OCI-M2 (cell line): ENCODE measurements at regions not wholly inside any gene's neighbourhood (a gene's known extent, or its start where the extent isn't known, plus 50 kb on each side); places are given as distances from the start of the nearest gene placed in this dataset.
"Not testable (repeated sequence)": the region's sequence is repeated elsewhere in the genome, so short reads cannot be mapped to it uniquely, and the experiment has no call there.

Source experiments
- DNase-seq: peaks from one replicate; lab custom pipeline; 2025; ENCODE audit not compliant: unreplicated experiment; lab: John Stamatoyannopoulos, UW

DNA sequence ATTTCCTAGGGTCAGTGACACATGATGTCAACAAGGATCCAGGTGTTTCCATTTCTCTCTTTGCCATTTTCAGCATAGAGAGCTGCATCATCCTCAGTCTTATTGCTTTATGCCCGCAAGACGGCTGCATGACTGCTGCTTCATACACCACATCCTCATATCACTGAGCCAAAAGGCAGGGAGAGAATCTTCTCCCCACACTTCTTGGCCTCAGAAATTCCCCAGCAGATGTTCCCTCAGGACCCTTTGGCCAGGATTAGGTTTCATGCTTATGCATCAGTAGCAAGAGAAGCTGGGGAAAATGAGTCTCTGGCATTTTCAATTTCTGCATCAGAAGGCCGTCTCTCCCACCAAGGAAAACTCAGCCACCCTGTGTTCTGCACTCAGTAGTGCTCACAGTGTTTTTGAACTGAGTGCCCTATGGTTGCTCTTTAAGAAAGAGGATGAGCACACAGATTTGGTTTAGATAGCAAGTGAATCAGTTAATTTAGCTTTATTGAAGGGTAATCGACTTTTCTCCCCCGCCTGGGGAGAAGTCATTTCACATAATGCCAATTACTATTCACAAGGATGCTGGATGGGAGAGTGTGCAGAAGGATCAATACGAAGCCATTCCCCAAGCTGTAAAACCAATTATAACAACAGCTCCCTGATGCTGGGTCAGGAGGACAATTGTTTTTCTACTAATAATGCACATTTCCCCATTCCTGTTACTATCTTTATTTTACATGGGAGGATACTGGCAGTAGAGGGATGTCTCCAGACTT lies 360.2 kb downstream of the HHIPL2 start:
- no peak for DNase-seq

DNA sequence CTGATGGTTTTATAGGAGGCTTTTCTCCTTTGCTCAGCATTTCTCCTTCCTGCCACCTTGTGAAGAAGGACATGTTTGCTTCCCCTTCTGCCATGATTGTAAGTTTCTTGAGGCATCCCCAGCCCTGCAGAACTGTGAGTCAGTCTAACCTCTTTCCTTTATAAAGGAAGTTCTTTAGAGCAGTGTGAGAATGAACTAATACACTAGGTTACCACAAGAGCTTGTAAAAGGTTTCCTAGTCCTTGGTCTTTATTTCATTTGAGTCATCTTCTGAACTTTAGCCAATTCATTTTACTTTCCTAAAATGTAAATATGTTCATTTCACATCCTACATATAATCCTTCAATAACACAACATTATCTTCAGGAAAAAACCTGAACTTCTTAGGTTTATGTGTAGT lies 365.3 kb downstream of the HHIPL2 start:
- DNase-seq, result no peak

DNA sequence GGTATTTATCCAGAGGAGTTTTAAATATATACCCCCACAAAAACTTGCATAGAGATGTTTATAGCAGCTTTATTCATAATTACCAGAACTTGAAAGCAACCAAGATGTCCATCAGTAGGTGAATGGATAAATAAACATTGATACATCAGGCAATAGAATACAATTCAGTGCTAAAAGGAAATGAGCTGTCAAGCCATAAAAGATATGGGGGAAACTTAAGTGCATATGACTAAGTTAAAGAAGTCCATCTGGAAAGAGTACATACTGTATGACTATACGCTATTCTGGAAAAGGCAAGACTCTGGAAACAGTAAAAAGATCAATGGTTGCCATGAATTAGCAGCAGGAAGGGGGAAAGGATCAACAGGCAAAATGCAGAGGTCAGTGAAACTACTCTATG lies 366.7 kb downstream of the HHIPL2 start:
- no peak for DNase-seq

DNA sequence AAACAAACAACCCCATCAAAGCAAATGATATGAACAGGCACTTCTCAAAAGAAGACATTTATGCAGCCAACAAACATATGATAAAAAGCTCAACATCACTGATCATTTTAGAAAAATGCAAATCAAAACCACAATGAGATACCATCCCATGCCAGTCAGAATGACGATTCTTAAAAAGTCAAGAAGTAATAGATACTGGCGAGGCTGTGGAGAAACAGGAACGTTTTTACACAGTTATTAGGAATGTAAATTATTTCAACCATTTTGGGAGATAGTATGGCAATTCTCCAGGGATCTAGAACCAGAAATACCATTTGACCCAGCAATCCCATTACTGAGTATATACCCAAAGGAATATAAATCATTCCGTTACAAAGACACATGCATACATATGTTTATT lies 370.4 kb downstream of the HHIPL2 start:
- not testable (repeated sequence) for DNase-seq

DNA sequence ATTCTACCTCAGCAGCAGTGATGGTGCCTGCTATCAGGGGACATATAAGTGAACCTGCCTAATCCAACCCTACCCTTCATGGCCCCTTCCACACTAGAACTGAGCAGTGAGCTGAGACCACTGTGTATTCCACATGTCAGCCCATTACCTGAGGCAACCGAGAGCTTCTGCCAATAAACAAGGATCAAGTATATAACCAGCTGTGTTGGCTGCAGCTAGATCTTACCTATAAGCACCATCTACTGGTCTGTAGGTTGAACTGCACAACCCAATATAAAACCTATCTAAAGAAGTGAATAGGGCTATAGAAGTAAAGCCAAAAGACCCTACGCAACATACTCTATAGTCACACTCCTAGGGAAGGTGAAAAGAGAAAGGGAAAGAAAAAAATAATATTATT lies 376.9 kb downstream of the HHIPL2 start:
- DNase-seq, result no peak

DNA sequence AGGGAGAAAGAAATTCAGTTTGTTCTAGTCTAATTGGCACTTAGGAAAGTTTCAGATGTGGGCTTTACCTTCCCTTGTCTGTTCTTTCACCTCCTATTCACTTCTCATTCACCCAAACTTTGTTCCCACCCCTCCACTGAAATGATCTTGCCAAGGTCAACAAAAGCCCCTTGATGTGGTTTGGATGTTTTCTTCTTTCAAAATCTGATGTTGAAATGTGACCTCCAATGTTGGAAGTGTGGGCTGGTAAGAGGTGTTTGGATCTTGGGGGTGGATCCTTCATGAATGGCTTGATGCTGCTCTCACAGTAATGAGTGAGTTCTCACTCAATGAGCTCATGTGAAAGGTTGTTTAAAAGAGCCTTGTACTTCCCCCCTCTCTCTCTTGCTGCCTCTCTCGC lies 379.3 kb downstream of the HHIPL2 start:
- DNase-seq, result no peak

DNA sequence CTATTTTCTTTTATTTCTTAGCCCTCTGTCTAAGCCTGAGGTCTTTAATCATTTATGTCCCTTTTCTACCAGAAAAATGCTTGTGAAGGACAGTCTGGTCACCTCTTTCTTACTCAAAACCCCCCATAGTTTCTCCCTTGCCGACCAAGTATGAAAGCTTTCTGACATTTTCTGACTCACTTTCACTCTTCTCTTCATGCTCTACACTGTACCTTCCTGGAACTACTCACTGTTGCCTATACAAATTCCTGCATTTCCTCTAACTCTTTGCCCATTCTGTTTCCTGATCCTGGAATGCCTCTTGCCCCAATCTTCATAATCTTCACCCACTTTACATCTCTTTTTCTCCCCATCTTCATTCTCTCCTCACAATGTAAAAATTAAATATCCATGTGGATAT lies 380.0 kb downstream of the HHIPL2 start:
- no peak for DNase-seq

DNA sequence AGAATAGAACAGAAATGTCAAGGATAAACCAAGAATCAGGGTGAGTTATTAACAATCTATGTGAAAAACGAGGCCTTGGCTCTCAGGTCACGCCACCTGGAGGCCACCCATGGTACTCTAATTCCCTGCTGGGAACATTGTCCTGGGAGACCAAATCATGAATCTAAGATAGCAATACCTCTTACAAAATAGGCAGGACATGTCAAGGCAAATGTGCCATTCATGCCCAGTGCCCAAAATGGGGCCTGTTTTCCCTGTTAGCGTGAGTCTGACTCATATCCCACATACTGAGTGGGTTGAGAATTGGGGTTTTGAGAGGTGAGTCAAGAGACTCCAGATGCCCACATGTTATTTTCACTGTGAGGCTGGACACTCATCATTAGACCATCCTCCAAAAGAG lies 380.8 kb downstream of the HHIPL2 start:
- no peak for DNase-seq

DNA sequence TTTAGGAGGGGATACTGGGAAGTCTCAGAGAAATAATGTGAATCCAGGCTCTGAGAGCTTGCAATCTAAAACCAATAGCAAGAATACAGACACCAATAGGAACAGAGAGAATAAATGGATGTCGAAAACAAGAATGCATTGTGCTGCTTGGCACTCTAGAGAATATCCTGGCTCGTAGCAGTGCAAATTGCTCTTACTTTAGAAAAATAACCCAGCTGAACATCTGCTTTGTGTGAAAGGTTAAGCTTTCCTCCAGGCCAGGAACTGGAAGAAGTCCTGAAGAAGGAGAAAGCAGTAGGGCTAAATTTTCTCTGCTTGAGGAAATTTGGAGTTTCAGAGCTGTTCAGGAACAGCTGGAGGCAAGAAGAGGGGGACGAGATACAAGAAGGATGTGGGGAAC lies 382.3 kb downstream of the HHIPL2 start:
- DNase-seq, result no peak

DNA sequence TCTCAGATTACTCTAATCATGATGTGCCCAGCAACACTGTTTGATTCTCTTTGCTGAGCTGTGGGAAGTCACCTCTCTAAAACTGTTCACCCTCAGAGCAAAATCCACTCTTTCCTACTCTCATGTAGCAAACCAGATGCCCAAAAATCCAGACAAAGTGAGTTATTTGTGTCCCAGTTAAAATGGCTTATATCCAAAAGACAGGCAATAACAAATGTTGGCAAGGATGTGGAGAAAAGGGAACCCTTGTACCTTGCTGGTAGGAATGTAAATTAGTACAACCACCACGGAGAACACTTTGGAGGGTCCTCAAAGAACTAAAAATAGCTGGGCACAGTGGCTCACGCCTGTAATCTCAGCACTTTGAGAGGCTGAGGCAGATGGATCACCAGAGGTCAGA lies 384.0 kb downstream of the HHIPL2 start:
- DNase-seq, result no peak

DNA sequence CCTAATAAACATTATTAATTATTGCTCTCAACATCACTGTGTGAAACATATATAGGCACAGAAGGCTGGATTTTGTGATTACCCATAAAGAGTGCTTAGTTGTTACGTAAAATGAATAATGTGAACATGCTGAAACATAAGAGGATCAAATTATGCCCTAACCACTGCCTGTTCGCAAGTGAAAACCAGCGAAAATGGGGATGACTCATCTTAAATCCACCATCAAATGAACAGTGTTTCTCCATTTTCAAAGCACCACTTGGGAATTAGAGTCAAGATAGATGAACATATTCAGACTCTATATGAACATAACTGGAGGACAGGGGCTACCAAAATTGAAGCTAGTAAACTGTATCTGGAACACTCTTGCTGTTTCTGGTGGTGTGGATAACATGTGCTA lies 386.2 kb downstream of the HHIPL2 start:
- DNase-seq, result no peak

DNA sequence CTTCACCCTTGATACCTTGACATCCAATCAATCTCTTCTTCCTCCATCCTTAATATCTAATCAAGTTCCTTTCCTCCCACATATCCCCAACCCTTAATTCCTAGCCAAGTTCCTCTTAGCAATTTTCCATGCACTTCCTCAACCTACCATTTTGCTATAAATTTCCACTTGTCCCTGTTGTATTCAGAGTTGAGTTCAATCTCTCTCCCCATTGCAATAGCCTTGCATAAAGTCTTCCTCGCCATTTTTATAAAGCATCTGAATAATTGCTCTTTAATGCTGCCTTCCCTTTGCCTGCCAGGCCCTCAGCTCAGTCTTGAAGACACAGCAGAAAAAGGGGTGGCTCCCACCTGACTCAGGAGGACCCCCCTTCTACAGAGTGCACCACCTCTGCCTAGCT lies 390.3 kb downstream of the HHIPL2 start:
- DNase-seq, result no peak

DNA sequence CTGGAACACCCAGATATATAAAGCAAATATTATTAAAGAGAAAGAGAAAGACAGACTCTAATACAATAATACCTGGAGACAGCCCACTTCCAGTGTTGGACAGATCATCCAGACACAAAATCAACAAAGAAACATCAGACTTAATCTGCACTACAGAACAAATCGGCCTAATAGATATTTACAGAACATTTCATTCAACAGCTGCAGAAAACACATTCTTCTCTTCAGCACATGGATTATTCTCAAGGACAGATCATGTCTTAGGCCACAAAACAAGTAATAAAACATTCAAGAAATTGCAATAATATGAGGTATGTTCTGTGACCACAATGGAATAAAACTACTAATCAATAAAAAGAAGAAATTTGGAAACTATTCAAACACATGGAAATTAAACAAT lies 398.3 kb upstream of the DUSP10 start:
- no peak for DNase-seq

DNA sequence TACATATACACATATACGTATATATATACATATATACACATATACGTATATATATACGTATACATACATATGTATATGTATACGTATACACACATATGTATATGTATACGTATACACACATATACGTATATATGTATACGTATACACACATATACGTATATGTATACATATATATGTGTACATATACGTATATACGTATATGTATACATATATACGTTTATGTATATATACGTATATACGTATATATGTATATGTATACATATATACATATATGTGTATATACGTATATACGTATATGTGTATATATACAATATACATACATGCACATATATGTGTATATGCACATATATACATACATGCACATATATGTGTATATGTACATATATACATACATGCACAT lies 396.2 kb upstream of the DUSP10 start:
- DNase-seq, result no peak

DNA sequence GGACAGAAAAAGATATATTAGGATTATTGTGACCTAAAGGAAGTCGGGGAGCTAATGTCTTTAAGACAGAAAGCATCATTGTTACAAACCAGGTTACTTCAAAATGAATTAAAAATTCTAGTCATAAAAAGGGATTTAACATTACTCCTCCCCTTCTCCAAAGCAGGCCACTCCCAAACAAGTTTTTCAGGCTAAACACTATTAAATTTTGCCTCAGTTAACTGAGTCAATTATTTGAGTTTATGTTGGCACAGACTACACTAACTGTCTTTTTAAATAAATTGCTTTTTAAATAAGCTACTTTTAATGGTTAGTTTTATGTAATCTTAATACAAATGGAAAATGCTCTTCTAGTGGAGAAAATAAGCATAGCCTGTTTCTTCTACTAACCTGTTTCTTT lies 395.0 kb upstream of the DUSP10 start:
- no peak for DNase-seq

DNA sequence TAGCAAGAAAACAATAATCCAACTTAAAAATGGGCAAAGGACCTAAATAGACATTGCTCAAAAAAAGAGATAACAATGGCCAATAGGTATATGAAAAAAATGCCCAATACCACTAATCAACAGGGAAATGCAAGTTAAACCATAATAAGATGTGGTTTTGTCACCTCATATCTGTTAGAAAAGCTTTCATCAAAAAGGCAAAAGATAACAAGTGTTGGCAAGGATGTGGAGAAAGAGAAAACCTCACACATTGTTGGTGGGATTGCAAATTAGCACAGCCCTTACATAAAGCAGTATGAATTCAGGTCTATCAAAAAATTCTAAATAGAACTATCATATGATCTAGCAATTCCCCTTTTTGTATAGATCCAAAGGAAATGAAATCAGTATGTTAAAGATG lies 387.2 kb upstream of the DUSP10 start:
- no peak for DNase-seq

DNA sequence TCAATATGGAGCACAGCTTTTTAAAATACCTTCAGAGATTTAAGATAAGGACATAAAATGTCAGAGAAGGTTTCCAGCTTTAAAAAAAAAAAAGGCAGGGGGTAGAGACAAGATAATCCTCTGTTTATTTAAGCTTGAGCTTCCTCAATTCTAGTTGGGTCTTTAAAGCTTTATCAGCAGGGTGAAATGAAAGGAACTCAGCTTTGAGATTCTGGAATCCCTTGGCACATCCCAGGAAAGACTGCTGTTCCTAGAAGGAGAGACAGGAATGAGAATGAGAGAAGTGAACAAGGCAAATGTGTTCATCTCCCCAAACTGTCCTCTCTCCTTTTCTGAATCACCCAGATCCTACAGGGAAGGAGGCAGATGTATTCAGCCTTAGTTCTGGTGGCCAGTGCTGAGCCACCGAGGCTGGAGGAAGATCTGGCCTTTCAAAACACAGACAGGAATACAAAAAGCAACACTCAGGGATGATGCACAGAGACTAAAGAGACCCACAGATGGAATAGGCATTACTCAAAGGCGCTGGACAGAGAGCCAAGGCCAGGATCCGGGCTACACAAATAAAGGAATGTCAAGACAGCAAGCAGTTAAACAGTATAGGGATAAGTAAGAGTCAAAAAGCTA lies 385.8 kb upstream of the DUSP10 start:
- no peak for DNase-seq

DNA sequence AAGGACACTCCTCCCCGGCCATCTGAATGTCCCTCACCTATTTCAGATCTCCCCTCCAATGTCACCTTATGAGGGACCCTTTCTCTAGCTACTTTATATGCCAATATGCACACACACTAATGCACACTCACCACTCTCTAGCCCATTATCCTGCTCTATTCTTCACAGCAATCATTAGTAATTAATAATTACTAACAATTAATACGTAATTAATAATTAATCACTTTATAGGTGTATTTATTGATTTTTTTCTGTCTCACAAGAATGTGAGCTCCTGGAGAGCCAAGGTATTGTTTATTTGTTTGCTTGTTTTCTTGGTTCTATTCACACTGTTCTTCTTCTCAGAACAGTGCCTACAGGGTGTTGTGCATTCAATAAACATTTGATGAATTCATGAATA lies 385.2 kb upstream of the DUSP10 start:
- no peak for DNase-seq

DNA sequence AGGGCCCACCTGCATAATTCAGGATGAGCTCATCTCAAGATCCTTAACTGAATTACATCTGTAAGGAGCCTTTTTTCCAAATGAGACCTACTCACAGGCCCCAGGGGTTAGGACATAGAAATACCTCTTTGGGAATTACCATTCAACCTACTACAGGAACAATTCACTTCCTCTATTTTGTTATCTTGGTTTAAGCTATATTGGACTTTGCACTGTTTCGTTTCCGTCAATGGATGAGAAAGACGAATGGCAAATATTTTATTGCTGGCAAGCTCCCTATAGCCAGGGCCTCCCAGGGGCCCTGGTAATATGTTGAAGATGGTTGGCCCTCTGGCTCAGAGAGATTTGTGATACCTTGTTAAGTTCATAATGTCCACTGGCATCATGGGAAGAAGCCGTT lies 384.2 kb upstream of the DUSP10 start:
- no peak for DNase-seq

DNA sequence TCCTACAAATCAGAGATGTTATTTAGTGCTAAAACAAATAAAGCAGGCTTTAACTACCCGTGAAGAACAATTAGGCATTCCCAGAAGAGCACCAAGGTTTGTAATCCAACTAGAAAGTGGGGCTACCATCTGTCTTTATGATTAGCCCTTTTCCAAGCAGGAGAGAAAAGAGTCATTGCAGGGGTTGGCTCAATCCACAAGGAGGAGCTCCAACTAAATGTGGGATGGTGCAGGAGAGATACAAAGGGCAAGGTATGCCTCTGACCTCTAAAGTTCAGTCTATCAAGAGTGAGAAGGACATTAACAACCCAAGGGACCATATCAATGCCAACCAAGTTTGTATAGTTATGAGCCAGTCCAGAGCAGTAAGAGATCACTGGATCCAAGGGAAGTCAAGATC lies 382.7 kb upstream of the DUSP10 start:
- no peak for DNase-seq

DNA sequence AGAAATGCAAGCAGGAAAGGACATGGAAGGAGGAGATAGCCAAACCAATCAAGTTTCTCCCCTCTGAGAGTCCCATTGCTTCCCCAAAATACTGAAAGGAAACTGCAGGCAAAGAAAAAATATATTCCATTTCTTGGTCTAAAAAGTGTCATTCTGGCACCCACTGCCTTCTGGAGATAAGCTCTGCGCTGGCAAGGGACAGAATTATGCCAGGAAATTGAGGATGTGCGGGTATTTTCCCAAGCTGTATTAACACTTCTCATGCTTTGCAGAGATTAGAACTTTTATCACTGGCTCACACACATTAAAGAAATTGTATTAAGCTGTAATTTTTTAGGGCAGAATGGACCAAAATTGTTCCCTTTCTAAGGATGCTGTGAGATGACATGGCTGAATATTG lies 381.2 kb upstream of the DUSP10 start:
- no peak for DNase-seq

DNA sequence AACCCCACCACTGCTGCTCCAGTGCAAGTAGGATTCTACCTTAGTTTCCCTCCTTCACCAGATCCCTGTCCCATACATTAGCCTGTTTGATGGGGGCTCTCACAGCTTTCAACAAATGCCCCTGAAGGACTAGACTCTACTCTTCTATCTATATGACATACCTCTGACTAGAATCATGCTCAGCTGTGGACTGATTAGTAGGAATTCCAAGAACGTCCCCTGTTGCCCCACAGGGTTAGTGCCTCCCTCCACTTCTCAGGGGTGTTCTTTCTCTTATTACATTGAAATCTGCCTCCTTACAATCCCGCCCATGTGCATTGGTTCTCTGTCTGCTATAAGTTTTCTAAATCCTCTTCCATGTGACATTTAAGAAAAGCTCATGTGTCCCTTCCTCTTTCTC lies 375.9 kb upstream of the DUSP10 start:
- no peak for DNase-seq

DNA sequence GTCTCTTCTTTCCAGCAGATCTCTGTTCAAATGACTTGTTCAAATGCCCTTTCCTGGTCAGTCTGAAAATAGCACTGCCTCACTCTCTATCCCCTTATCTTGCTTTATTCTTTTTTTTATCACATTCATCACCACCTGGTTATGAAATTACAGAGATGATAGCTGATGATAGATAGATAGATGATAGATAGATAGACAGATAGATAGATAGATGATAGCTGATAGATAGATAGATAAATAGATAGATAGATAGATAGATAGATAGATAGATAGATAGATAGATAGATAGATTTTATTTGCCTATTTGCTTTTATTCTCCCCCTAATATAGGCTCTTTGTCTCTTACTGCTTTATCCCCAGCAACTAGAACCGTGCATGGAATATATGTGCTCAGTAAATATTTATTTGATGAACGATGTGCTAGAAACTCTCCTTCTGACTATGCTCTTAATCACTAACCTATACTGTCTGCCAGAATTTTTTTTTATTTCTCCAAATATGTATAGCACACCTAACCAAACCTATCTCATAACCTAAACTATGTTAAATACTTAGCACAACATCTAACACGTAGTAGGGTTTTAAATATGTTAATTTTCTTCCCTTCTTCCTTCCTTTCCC lies 372.8 kb upstream of the DUSP10 start:
- no peak for DNase-seq
